ENCODE measurements at regions not wholly inside any gene's neighbourhood (a gene's known extent, or its start where the extent isn't known, plus 50 kb on each side); places are given as distances from the start of the nearest gene placed in this dataset.

- TF ChIP-seq CTCF (IDR thresholded peaks at IDR 0.05) (no peak), REST (IDR thresholded peaks at IDR 0.05; ENCODE audit: insufficient read depth in 1 of 2, low read depth in 2 of 2, low read length in 1 of 2) (no peak), POLR2AphosphoS5 (IDR thresholded peaks at IDR 0.05; ENCODE audit: low read depth, low read length) (no peak)
Measured at GRCh38 chr10:4546931-4547330, 279.1 kb upstream of the AKR1E2 start.

All from Panc1 (cell line).